GM19372 (cell line): ENCODE measurements at regions not wholly inside any gene's neighbourhood (a gene's known extent, or its start where the extent isn't known, plus 50 kb on each side); places are given as distances from the start of the nearest gene placed in this dataset.

Experiments used
- ATAC-seq: cut with Tn5 transposase; IDR thresholded peaks from one replicate; pipeline ENCODE4 v1.9.1; 2021; ENCODE audit warnings: mild to moderate bottlenecking, low read depth, moderate library complexity; ENCODE audit not compliant: unreplicated experiment

DNA sequence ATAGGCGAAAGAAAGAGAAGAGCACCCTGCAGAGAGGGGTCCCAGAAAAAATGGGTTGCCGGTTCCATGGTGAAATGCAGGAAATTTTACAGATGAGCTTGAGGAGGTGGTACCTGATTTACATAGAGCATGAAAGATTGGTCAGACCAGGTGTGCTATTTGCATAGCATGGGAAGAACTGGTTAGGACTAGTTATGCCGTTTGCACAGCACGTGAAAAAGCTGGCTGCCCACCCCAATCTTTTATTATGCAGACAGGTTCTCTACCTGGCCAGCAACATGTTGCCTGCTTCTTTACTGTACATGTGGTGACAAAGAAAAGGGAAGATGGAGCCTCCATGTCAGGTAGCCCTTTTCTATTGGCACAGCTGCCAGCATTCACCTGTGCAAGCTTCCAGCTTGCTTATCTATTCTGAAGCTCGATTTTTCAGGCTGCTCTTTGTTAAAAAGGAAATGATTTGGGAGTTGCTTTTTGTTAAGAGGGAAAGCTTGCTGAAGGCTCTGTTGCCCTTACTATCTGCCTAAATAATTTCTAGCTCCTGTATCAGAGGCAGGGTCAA, 62.9 kb upstream of the ELK3 start:
- no peak for ATAC-seq

DNA sequence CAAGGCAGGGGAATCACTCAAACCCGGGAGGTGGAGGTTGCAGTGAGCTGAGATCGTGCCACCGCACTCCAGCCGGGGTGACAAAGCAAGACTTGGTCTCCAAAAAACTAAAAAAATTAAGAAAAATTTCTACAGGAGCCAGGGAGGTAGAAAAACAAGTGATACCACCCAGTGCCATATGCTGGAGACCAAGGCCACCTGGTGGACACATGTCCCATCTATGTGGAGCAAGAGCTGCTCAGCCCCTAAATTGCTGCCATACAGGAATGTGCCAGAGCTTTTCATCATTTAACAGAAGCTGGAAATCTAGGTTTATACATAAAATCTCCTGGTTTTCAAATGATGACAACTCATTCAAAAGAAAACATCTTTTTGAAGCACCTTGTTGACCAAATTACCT, 61.4 kb upstream of the ELK3 start:
- ATAC-seq: no peak

DNA sequence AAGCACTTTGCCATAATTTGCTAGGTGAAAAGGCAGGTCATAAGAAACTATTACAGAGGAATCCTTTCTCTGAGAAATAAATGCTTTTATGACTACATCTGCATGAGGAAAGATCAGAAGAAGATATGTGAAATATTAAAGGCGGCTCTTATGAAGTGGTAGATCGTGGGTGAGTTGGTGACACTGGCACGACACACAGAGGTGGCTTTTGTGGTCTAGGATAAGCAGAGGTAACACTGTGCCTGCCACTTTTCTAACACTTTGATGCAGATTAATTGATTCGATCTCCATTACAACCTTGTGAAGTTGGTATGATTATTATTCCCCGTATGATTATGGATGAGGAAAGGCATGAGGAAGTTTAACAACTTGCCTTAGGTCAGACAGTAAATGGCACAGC, 60.0 kb upstream of the ELK3 start:
- no peak for ATAC-seq

DNA sequence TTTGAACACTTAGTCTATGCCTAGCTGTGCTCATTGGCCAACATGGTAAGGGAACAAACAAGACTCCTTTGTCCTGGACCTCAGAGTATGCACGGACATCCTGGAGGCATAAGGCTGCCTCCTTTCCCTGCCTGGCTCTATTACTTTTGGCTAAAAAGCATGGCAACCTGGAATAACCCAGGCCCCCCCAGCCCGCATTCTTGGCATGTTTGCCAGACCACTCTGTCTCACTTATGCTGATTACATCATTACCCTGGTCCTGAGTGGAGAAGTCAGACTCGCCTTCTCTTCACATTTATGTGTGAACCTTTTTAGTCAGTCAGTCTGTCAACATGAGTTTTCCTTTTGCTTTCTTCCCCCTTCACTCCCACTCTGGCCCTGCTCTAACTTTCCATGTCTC, 58.0 kb upstream of the ELK3 start:
- ATAC-seq: no peak

DNA sequence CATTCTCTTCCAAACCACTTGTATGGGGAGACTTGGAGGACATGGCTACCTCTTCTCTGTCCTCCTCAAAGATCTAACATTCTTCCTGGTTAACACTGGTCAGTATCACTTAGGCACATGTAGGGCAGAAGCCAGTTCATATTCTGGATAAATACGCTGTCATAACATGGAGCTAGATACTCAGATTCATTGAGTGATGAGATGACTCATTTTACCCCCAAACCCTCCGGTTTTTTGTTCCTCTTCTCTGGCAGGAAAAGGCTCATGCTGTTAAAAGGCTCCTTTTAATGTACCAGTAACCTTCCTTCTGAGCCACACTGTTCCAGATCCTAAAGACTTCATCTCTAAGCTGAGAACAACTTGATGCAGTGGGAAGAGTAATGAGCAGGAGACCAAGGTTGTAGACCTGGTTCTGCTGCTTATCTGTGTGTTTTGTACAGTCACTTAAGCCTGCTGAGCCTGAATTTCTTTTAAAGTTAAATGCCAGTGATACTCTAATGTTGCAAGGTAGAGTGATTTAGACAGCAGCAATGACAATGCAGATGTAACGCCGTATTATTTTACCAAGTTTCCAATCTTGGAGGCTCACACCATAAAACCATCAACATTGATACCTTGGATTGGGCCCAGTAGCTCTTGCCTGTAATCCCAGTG, 57.3 kb upstream of the ELK3 start:
- no peak for ATAC-seq

DNA sequence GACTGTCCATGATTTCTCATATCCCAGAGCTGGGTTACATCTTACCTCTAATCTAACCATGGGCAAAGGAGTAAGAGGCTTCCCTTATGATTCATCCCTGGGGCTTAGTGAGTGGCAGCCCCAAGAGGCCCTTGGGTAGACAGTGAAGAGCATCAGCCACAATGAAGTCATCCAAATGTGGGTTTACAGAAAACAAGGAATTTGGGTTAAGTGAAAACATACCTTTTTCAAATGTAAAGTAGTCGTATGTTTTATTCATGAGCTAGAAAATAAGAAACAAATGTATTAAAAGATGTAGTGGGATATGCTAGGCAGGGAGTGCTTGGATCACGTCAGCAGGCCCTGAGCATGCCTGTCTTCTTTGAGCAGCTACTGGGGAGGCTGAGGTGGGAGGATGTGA, 54.0 kb upstream of the ELK3 start:
- ATAC-seq: no peak

DNA sequence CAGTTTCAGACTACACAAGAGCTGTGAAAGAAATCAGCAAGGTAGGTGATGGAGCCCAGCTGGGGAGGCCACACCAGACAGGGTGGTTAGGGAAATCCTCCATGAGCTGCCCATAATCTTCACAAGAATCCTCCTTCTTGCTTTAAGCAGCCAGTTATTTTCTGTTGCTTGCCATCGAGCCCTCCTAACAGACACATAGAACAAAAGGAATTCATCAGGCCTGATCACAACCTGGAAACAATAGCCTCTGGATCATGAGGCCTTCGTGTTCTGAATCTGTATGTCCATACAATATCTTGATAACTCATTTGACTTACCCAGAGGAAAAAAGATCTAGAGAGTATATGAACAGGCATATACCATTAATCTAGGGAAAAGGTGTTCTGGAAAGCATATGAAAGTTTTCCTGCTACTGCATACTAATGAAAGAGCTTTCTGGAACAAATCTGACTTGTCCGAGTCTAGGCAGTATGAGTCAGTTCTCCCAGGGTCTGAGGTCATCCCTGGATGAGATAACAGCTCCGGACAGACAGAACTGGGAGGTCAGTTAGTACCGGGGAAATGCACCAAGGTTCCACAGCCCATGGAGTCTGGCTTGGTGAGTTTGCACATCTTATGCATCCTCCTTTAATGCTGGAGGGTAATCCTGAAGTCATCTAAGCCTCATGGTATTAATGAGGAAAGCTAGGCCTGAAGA, 52.8 kb upstream of the ELK3 start:
- ATAC-seq: no peak

DNA sequence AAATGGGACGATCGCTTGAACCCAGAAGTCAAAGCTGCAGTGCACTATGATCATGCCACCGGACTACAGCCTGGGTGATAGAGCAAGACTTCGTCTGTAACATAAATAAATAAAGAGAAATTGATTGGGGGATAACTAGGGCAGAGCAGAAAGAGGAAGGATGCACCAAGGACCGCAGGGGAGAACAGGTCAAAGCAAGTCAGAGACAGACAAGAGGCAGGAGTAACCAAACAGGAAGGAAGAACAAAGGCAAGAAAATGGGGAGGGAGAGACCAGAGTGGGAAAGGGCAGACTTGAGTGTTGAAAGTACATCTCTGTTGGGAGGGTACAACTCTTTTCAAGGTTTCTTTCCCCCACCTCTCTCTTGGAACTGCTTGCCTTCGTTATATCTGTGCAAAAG, 50.8 kb upstream of the ELK3 start:
- ATAC-seq: no peak

DNA sequence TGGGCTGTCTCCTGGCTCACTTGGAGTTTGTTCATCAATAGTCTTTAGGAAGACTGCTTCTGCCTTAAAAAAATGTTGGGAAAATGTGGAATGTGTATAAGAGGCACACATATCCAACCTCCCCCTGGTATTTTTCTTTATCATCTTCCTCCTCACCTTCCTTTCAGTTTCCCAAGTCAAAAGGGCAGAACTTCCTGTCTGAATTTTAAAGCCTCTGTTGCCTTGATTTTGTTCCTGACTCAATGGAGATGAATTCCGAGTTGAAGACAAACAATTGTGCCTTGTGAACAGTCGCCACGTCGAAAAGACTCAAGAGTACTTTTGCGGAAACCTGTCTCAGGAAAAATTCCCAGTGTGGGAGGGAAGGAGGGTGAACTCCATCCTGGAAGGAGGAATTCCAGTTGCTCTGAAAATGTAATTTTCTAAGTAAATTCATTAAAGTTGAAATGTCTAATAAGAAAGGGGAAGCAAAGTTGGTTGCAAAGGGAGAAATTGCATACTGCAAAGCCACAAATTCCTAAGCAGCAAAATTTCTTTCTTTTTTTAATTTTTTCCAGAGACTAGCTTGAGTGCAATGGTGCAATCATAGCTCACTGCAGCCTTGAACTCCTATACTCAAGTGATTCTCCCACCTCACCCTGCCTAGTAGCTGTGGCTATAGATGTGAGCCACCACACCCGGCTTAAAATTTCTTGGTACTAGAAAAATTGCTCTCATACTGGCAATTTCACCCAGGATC, 50.2 kb upstream of the ELK3 start:
- no peak for ATAC-seq
